Keratinocyte (primary cell): ENCODE measurements at regions not wholly inside any gene's neighbourhood (a gene's known extent, or its start where the extent isn't known, plus 50 kb on each side); places are given as distances from the start of the nearest gene placed in this dataset.

ENCODE experiments used
- DNase-seq: peaks from one replicate; pipeline ENCODE4 v3.0.0-alpha.2; 2011; ENCODE audit warnings: low read depth, missing footprints, low spot score
- FAIRE-seq: peaks from 2 replicates; lab custom pipeline; 2011; peaks lifted over from hg19 to GRCh38; lab: Jason Lieb, UNC
- H2AFZ ChIP-seq: 2 replicates; pipeline ENCODE4 v1.6.0; 2012; ENCODE audit warnings: low read length, control low read depth, inconsistent platforms; ENCODE audit not compliant: control insufficient read depth
- H3K27ac ChIP-seq: 2 replicates; pipeline ENCODE4 v1.5.1; 2011; ENCODE audit warnings: low read length; ENCODE audit not compliant: control insufficient read depth, insufficient read depth
- H3K27me3 ChIP-seq: 3 replicates; pipeline ENCODE4 v1.6.0; 2011; ENCODE audit warnings: low read length; ENCODE audit not compliant: control insufficient read depth, insufficient read depth; ENCODE audit errors: extremely low read depth
- H3K36me3 ChIP-seq, 2 experiments: 2 replicates in 1 of 2; 3 replicates in 1 of 2; pipeline ENCODE4 v1.5.1; 2011; ENCODE audit warnings: low read length in 2 of 2, mild to moderate bottlenecking in 1 of 2; ENCODE audit not compliant: control insufficient read depth in 2 of 2, insufficient read depth in 2 of 2; ENCODE audit errors: extremely low read depth in 1 of 2
- H3K4me1 ChIP-seq: 3 replicates; pipeline ENCODE4 v1.5.1; 2011; ENCODE audit warnings: low read length; ENCODE audit not compliant: control insufficient read depth, insufficient read depth; ENCODE audit errors: extremely low read depth
- H3K4me2 ChIP-seq: 3 replicates; pipeline ENCODE4 v1.6.0; 2011; ENCODE audit warnings: low read depth, low read length; ENCODE audit not compliant: control insufficient read depth, insufficient read depth; ENCODE audit errors: extremely low read depth
- H3K4me3 ChIP-seq, 3 experiments: fragments of 200-600 bp in 1 of 3; sonication (generic) in 1 of 3; 2 replicates in 2 of 3; 3 replicates in 1 of 3; pipeline ENCODE4 v1.5.1; 2011 to 2016; ENCODE audit warnings: low read length in 3 of 3, mild to moderate bottlenecking in 3 of 3, control low read depth in 2 of 3, inconsistent platforms in 1 of 3, low read depth in 1 of 3, mixed read lengths in 1 of 3, mixed run types in 1 of 3, moderate library complexity in 1 of 3; ENCODE audit not compliant: control insufficient read depth in 2 of 3, insufficient read depth in 2 of 3; ENCODE audit errors: extremely low read depth in 1 of 3
- H3K79me2 ChIP-seq: 2 replicates; pipeline ENCODE4 v1.6.0; 2012; ENCODE audit warnings: low read length; ENCODE audit not compliant: control insufficient read depth, insufficient read depth
- H3K9ac ChIP-seq: 3 replicates; pipeline ENCODE4 v1.6.0; 2011; ENCODE audit warnings: low read length; ENCODE audit not compliant: control insufficient read depth, insufficient read depth; ENCODE audit errors: extremely low read depth
- H3K9me1 ChIP-seq: 3 replicates; pipeline ENCODE4 v1.6.0; 2011; ENCODE audit warnings: low read length; ENCODE audit not compliant: control insufficient read depth, insufficient read depth; ENCODE audit errors: extremely low read depth
- H3K9me3 ChIP-seq: 2 replicates; pipeline ENCODE4 v1.5.1; 2012; ENCODE audit warnings: low read depth, low read length; ENCODE audit not compliant: control insufficient read depth
- H4K20me1 ChIP-seq: 3 replicates; pipeline ENCODE4 v1.6.0; 2011; ENCODE audit warnings: low read length; ENCODE audit not compliant: control insufficient read depth, insufficient read depth; ENCODE audit errors: extremely low read depth
- EZH2 ChIP-seq: IDR thresholded peaks from one replicate; pipeline ENCODE4 v1.6.1; 2012; ENCODE audit warnings: inconsistent platforms, mild to moderate bottlenecking, low read length, moderate library complexity
- dilution Hi-C: fragments of 300-500 bp; cut with MboI; formaldehyde crosslinking; loops from one replicate; pipeline ENCODE4 v1.7.0; 2020; ENCODE audit warnings: low sequenced_read_pairs; ENCODE audit not compliant: extremely low pct_ligation_motif_present
- TF ChIP-seq, protein P1 (sequence below), 3 experiments: IDR thresholded peaks in 1 of 3; conservative IDR thresholded peaks in 1 of 3; optimal IDR thresholded peaks in 1 of 3; 2 replicates in 2 of 3; 3 replicates in 1 of 3; pipeline versions ENCODE3 to v1.5.1; 2011; ENCODE audit warnings: low read length in 3 of 3, mild to moderate bottlenecking in 3 of 3, moderate library complexity in 2 of 3, control low read depth in 1 of 3, inconsistent platforms in 1 of 3; ENCODE audit not compliant: insufficient read depth in 2 of 3; ENCODE audit errors: extremely low read depth in 1 of 3

DNA sequence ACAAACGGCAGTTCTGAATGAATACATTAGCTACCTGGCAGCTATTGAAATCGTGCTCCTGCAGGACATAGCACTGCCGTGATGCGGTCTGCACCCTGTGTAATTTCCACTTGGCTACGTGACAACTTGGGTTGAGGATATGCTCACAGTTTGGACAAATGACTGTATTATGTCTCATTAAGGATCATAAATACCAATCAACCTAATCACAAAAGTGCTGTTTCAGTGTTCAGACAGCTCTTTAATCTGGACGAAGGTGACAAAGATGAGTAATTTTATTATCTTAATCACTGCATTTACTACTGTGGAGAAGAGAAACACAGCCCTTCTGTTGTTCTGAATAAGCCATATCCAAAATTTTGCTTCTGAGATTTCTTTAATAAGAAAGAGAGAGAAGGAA is 210.8 kb upstream of the PFKP start:
- Histone ChIP-seq H3K27ac (no peak overlapping the region), H3K4me3 (no peak overlapping the region), H2AFZ (no peak overlapping the region), H3K9me1 (no peaks in the 10 kb centered on the region), H3K79me2 (no peaks in the 10 kb centered on the region), H3K4me2 (no peak overlapping the region), H3K9me3 (peaks cover 2% of the 10 kb centered on the region), H3K36me3 (no peaks in the 10 kb centered on the region), H4K20me1 (no peaks in the 10 kb centered on the region), H3K4me1 (no peaks in the 10 kb centered on the region), H3K27me3 (no peaks in the 10 kb centered on the region), H3K9ac (no peak overlapping the region)
- FAIRE-seq (no peak), DNase-seq (peak; percentile 4)
- dilution Hi-C loops: no loop called here
- TF ChIP-seq EZH2: no peak
- TF ChIP-seq, protein P1, sequence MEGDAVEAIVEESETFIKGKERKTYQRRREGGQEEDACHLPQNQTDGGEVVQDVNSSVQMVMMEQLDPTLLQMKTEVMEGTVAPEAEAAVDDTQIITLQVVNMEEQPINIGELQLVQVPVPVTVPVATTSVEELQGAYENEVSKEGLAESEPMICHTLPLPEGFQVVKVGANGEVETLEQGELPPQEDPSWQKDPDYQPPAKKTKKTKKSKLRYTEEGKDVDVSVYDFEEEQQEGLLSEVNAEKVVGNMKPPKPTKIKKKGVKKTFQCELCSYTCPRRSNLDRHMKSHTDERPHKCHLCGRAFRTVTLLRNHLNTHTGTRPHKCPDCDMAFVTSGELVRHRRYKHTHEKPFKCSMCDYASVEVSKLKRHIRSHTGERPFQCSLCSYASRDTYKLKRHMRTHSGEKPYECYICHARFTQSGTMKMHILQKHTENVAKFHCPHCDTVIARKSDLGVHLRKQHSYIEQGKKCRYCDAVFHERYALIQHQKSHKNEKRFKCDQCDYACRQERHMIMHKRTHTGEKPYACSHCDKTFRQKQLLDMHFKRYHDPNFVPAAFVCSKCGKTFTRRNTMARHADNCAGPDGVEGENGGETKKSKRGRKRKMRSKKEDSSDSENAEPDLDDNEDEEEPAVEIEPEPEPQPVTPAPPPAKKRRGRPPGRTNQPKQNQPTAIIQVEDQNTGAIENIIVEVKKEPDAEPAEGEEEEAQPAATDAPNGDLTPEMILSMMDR (optimal IDR thresholded peaks at IDR 0.05 in 1 of 3, IDR thresholded peaks at IDR 0.05 in 1 of 3, conservative IDR thresholded peaks at IDR 0.05 in 1 of 3; ENCODE audit: extremely low read depth in 1 of 3, insufficient read depth in 2 of 3, low read length in 3 of 3): no peak

DNA sequence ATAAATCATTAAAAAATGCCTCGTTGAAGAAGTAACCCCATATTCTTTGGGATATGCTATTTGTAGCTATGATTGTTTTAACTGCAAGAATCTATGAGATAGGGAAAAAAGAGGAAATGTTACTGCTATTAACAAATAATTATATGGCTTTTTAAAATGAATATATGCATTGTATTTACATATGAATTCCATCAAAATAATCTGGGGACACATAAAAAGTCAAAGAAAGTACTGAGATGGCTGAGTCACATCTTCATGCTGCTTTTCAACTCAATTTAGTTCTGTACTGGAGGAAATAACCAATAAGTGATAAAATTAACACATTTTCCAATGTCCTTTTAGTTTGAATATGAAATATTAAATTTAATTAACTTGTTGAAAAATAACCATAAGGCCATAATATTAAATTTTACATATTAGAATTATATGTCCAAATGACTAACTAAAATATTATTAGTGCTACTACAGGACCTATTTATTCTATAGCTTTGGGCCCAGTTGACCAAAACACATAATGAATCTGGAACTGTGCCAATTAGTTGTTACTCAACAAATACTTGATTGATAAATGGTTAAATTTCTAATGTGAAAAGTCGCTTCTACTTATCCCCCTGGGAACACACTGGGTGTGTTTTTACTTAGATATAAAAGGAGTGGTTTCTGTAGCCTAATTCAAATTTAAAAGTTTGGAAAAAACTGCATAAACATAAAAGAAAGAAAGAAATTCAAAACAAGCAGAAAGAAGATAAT is 214.6 kb upstream of the PFKP start:
- TF ChIP-seq EZH2: no peak
- TF ChIP-seq, protein P1 (optimal IDR thresholded peaks at IDR 0.05 in 1 of 3, IDR thresholded peaks at IDR 0.05 in 1 of 3, conservative IDR thresholded peaks at IDR 0.05 in 1 of 3; ENCODE audit: extremely low read depth in 1 of 3, insufficient read depth in 2 of 3, low read length in 3 of 3): no peak
- Histone ChIP-seq H3K9me1 (no peaks in the 10 kb centered on the region), H2AFZ (no peak overlapping the region), H4K20me1 (no peaks in the 10 kb centered on the region), H3K27me3 (no peaks in the 10 kb centered on the region), H3K4me2 (no peak overlapping the region), H3K4me3 (no peak overlapping the region), H3K27ac (no peak overlapping the region), H3K9ac (no peak overlapping the region), H3K9me3 (no peaks in the 10 kb centered on the region), H3K79me2 (no peaks in the 10 kb centered on the region), H3K4me1 (no peaks in the 10 kb centered on the region), H3K36me3 (no peaks in the 10 kb centered on the region)
- FAIRE-seq (no peak), DNase-seq (no peak)
- dilution Hi-C loops: no loop called here
